Kidney epithelial cell (primary cell): ENCODE measurements at regions not wholly inside any gene's neighbourhood (a gene's known extent, or its start where the extent isn't known, plus 50 kb on each side); places are given as distances from the start of the nearest gene placed in this dataset.

Experiments
- DNase-seq: peaks from one replicate; pipeline ENCODE4 v3.0.0-alpha.2; 2010; ENCODE audit warnings: low read depth
- H3K27me3 ChIP-seq: 2 replicates; pipeline ENCODE4 v1.6.0; 2011; ENCODE audit warnings: low read length; ENCODE audit not compliant: control insufficient read depth, insufficient read depth
- H3K36me3 ChIP-seq: 2 replicates; pipeline ENCODE4 v1.5.1; 2011; ENCODE audit warnings: low read length; ENCODE audit not compliant: control insufficient read depth, insufficient read depth
- H3K4me3 ChIP-seq: 2 replicates; pipeline ENCODE4 v1.5.1; 2011; ENCODE audit warnings: low read depth, mild to moderate bottlenecking, control low read depth, low read length
- CTCF ChIP-seq: IDR thresholded peaks from 2 replicates; pipeline ENCODE4 v1.5.1; 2011; ENCODE audit warnings: mild to moderate bottlenecking, moderate library complexity, low read length, control low read depth, inconsistent platforms; ENCODE audit not compliant: insufficient read depth, poor library complexity, severe bottlenecking

- no peak for TF ChIP-seq CTCF
- peak; percentile 94 for DNase-seq
- H3K27me3 ChIP-seq: no peaks in the 10 kb centered on the region
- H3K36me3 ChIP-seq: no peaks in the 10 kb centered on the region
- H3K4me3 ChIP-seq: no peak overlapping the region
These were observed 122.3 kb downstream of the QRSL1 start for GRCh38 chr6:106751501-106752252.

- DNase-seq: no peak
- no peaks in the 10 kb centered on the region for H3K36me3 ChIP-seq
- no peak overlapping the region for H3K4me3 ChIP-seq
- H3K27me3 ChIP-seq: no peaks in the 10 kb centered on the region
- TF ChIP-seq CTCF: no peak
These were observed 121.6 kb downstream of the QRSL1 start for GRCh38 chr6:106750946-106751345.

- Histone ChIP-seq H3K4me3 (no peak overlapping the region), H3K36me3 (no peaks in the 10 kb centered on the region), H3K27me3 (no peaks in the 10 kb centered on the region)
- no peak for DNase-seq
- TF ChIP-seq CTCF: no peak
These were observed 121.0 kb downstream of the QRSL1 start for GRCh38 chr6:106750142-106750918.

GRCh38 chr6:106749609-106750008, 120.2 kb downstream of the QRSL1 start:
- Histone ChIP-seq H3K4me3 (no peak overlapping the region), H3K27me3 (no peaks in the 10 kb centered on the region), H3K36me3 (no peaks in the 10 kb centered on the region)
- no peak for TF ChIP-seq CTCF
- DNase-seq: no peak

- no peaks in the 10 kb centered on the region for H3K36me3 ChIP-seq
- DNase-seq: no peak
- no peaks in the 10 kb centered on the region for H3K27me3 ChIP-seq
- TF ChIP-seq CTCF: peak; percentile 15
- no peak overlapping the region for H3K4me3 ChIP-seq
These were observed 119.3 kb downstream of the QRSL1 start for GRCh38 chr6:106748547-106749207.
